ENCODE measurements at regions not wholly inside any gene's neighbourhood (a gene's known extent, or its start where the extent isn't known, plus 50 kb on each side); places are given as distances from the start of the nearest gene placed in this dataset.

DNA sequence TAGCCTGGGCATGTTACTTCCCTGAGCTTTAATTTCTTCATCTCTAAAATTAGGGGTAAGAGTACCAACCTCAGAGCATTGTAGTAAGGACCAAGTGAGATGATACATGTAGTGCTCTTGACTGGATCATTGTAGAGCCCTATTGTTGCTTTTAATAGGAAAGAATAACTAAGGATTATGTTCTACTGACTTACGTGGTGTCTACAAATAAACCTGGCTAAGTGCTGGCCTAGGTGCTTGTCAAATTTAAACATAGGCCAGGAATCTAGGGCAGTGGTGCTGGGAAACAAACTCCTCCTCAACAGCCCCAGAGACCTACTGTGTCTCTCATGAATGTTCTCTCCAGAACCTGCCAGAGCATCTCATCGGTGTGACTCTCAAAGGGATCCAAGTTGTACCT lies 69.4 kb downstream of the ABCC12 start:
- Histone ChIP-seq H3K27me3 (ENCODE audit: low read depth) (no peaks in the 10 kb centered on the region), H3K4me3 (no peak overlapping the region), H3K27ac (no peak overlapping the region), H3K36me3 (no peaks in the 10 kb centered on the region), H3K4me1 (no peaks in the 10 kb centered on the region), H3K9me3 (no peaks in the 10 kb centered on the region)
- DNase-seq (no peak), ATAC-seq (no peak)
- intact Hi-C loops (cut with DNase I) = no loop called here
- no peak for TF ChIP-seq CTCF (IDR thresholded peaks at IDR 0.05)

- ATAC-seq (no peak), DNase-seq (no peak)
- intact Hi-C loops (cut with DNase I) = no loop called here
- Histone ChIP-seq H3K27me3 (ENCODE audit: low read depth) (no peaks in the 10 kb centered on the region), H3K9me3 (no peaks in the 10 kb centered on the region), H3K4me1 (no peaks in the 10 kb centered on the region), H3K36me3 (no peaks in the 10 kb centered on the region), H3K27ac (no peak overlapping the region), H3K4me3 (no peak overlapping the region)
- TF ChIP-seq CTCF (IDR thresholded peaks at IDR 0.05) = no peak
Measured at GRCh38 chr16:48085729-48086128, 70.1 kb downstream of the ABCC12 start.

DNA sequence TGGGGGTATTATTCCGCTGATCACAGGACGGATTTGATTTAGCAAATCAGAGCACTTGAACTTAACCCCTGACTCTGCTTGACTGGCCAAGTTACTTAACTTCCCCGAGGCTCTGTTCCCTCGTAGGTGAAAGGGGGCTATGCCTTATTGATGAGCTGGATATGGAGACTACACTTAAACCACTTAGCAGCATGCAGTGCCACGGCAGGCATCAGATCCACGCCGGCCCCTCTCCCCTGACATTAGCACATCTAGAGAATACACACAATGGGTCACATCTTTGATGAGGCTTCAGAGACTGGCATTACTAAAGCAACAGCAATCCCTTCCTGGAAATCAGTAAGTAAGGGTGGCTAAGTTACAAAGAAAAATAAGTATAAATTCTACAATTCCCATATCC lies 71.0 kb downstream of the ABCC12 start:
- ATAC-seq = no peak
- no peaks in the 10 kb centered on the region for H3K4me1 ChIP-seq
- H3K27ac ChIP-seq = no peak overlapping the region
- no peak overlapping the region for H3K4me3 ChIP-seq
- intact Hi-C loops (cut with DNase I) = no loop called here
- no peak for TF ChIP-seq CTCF (IDR thresholded peaks at IDR 0.05)
- no peaks in the 10 kb centered on the region for H3K36me3 ChIP-seq
- no peaks in the 10 kb centered on the region for H3K9me3 ChIP-seq
- no peak for DNase-seq
- H3K27me3 ChIP-seq (ENCODE audit: low read depth) = no peaks in the 10 kb centered on the region

GRCh38 chr16:48082516-48082915 lies 73.3 kb downstream of the ABCC12 start:
- DNase-seq = no peak
- intact Hi-C loops (cut with DNase I) = no loop called here

DNA sequence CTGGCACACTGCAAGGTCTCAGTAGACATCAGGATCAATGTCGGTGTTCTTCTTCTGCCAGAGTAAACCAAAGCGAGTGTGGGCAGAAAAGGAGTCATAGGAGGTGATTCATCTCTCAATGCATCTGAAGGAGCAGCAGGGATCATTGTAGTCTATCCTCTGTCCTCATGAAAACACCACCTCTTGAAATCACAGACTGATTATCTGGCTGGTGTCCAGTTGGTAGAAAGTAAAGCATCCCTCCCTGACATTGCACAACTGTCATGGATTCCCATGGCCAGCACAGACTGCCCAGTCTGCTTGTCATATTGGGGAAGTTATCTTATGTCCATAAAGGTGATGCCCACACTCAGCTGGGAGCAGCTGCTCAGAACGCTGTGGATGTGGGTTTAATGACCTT lies 74.1 kb downstream of the ABCC12 start:
- H3K27ac ChIP-seq = no peak overlapping the region
- H3K4me3 ChIP-seq = no peak overlapping the region
- H3K9me3 ChIP-seq = no peaks in the 10 kb centered on the region
- no peaks in the 10 kb centered on the region for H3K4me1 ChIP-seq
- no peak for ATAC-seq
- TF ChIP-seq CTCF (IDR thresholded peaks at IDR 0.05) = no peak
- intact Hi-C loops (cut with DNase I) = no loop called here
- H3K27me3 ChIP-seq (ENCODE audit: low read depth) = no peaks in the 10 kb centered on the region
- DNase-seq = no peak
- no peaks in the 10 kb centered on the region for H3K36me3 ChIP-seq

More at GRCh38 chr16:48082516-48082915, 73.3 kb downstream of the ABCC12 start:
- no peak overlapping the region for H3K4me3 ChIP-seq
- no peak overlapping the region for H3K27ac ChIP-seq
- TF ChIP-seq CTCF (IDR thresholded peaks at IDR 0.05) = no peak
- no peaks in the 10 kb centered on the region for H3K9me3 ChIP-seq
- ATAC-seq = no peak
- H3K4me1 ChIP-seq = no peaks in the 10 kb centered on the region
- no peaks in the 10 kb centered on the region for H3K36me3 ChIP-seq
- no peaks in the 10 kb centered on the region for H3K27me3 ChIP-seq (ENCODE audit: low read depth)

GRCh38 chr16:48076455-48077012 lies 79.3 kb downstream of the ABCC12 start:
- peak in 1 of 2 donors; percentile 57 for ATAC-seq
- no peak for TF ChIP-seq CTCF (IDR thresholded peaks at IDR 0.05)
- no peak overlapping the region for H3K27ac ChIP-seq
- no peaks in the 10 kb centered on the region for H3K27me3 ChIP-seq (ENCODE audit: low read depth)
- intact Hi-C loops (cut with DNase I) = no loop called here
- no peaks in the 10 kb centered on the region for H3K4me1 ChIP-seq
- H3K4me3 ChIP-seq = no peak overlapping the region
- no peaks in the 10 kb centered on the region for H3K36me3 ChIP-seq
- DNase-seq = no peak
- H3K9me3 ChIP-seq = no peaks in the 10 kb centered on the region
